WI38 (cell line): ENCODE measurements at regions not wholly inside any gene's neighbourhood (a gene's known extent, or its start where the extent isn't known, plus 50 kb on each side); places are given as distances from the start of the nearest gene placed in this dataset.

ENCODE experiments used
- H3K4me3 ChIP-seq: 2 replicates; pipeline ENCODE4 v1.5.1; 2011; ENCODE audit warnings: low read depth, mild to moderate bottlenecking, control low read depth, low read length
- TF ChIP-seq, protein P1 (sequence below): IDR thresholded peaks from 2 replicates; pipeline ENCODE4 v1.5.1; 2012; ENCODE audit warnings: low read depth, mild to moderate bottlenecking, control low read depth, low read length

- TF ChIP-seq, protein P1, sequence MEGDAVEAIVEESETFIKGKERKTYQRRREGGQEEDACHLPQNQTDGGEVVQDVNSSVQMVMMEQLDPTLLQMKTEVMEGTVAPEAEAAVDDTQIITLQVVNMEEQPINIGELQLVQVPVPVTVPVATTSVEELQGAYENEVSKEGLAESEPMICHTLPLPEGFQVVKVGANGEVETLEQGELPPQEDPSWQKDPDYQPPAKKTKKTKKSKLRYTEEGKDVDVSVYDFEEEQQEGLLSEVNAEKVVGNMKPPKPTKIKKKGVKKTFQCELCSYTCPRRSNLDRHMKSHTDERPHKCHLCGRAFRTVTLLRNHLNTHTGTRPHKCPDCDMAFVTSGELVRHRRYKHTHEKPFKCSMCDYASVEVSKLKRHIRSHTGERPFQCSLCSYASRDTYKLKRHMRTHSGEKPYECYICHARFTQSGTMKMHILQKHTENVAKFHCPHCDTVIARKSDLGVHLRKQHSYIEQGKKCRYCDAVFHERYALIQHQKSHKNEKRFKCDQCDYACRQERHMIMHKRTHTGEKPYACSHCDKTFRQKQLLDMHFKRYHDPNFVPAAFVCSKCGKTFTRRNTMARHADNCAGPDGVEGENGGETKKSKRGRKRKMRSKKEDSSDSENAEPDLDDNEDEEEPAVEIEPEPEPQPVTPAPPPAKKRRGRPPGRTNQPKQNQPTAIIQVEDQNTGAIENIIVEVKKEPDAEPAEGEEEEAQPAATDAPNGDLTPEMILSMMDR, result no peak
- H3K4me3 ChIP-seq, result no peak overlapping the region
These were observed 99.7 kb upstream of the SLC38A2 start for GRCh38 chr12:46472144-46472705.

- H3K4me3 ChIP-seq, result no peak overlapping the region
- TF ChIP-seq, protein P1, result no peak
These were observed 98.8 kb upstream of the SLC38A2 start for GRCh38 chr12:46471404-46471803.

GRCh38 chr12:46470975-46471374, 98.4 kb upstream of the SLC38A2 start:
- no peak overlapping the region for H3K4me3 ChIP-seq
- TF ChIP-seq, protein P1, result no peak

DNA sequence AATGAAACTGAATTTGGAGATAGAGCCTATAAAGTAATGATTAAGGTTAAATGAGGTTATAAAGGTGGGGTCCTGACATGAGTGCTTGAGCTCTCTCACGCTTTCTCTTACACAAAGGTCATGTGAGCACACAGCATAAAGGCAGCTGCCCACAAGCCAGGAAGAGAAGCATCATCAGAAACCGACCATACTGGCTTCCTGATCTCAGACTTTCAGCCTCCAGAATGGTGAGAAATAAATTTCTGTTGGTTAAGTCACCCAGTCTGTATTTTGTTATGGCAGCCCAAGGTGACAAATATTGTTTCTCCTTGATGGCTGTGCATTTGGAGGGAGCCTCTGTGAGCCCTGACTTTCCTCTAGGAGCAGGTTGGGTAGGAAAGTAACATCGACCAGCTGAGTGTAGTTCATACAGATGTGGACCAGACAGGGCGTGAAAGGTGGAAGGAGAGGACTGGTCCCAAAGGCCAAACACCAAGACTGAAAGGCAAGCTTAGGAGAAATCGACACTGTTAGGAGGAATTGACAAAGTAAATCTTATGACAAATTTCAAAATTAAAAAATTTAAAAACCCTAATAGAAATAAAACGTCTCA, 97.6 kb upstream of the SLC38A2 start:
- H3K4me3 ChIP-seq, result no peak overlapping the region
- TF ChIP-seq, protein P1, result no peak

GRCh38 chr12:46468813-46469212, 96.2 kb upstream of the SLC38A2 start:
- no peak overlapping the region for H3K4me3 ChIP-seq
- TF ChIP-seq, protein P1, result no peak

GRCh38 chr12:46468160-46468559, 95.6 kb upstream of the SLC38A2 start:
- H3K4me3 ChIP-seq, result no peak overlapping the region
- TF ChIP-seq, protein P1, result no peak

GRCh38 chr12:46465307-46465706, 92.7 kb upstream of the SLC38A2 start:
- TF ChIP-seq, protein P1, result no peak
- H3K4me3 ChIP-seq, result no peak overlapping the region
